Superior temporal gyrus (tissue), 1 donor: ENCODE measurements at regions not wholly inside any gene's neighbourhood (a gene's known extent, or its start where the extent isn't known, plus 50 kb on each side); places are given as distances from the start of the nearest gene placed in this dataset.

ENCODE experiments used
- DNase-seq: peaks from one replicate; pipeline ENCODE4 v3.0.0-alpha.2; 2016; ENCODE audit errors: extremely low spot score

DNA sequence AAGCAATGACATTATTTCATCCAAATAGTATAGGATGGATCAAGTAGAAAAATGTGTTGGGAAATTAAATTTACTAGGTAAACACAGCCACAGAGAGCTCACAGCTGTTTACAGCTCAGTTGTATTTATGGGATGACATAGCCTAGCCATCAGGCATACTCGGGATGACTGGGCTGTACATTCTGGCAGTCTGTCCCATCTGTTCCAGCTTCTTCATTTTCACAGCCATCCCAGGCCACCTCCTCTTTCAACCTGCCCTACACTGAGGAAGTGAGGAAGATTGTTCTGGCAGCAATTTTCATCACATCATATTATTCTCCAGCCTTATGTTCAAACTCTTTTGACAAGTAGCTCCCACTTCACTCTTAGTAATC, 98.4 kb upstream of the PFN2 start:
- no peak for DNase-seq

- DNase-seq: no peak
Observed at GRCh38 chr3:150068440-150069153, 97.9 kb upstream of the PFN2 start.

- DNase-seq: no peak
Observed at GRCh38 chr3:150067561-150067960, 96.9 kb upstream of the PFN2 start.

GRCh38 chr3:150064971-150065370, 94.3 kb upstream of the PFN2 start:
- no peak for DNase-seq

DNA sequence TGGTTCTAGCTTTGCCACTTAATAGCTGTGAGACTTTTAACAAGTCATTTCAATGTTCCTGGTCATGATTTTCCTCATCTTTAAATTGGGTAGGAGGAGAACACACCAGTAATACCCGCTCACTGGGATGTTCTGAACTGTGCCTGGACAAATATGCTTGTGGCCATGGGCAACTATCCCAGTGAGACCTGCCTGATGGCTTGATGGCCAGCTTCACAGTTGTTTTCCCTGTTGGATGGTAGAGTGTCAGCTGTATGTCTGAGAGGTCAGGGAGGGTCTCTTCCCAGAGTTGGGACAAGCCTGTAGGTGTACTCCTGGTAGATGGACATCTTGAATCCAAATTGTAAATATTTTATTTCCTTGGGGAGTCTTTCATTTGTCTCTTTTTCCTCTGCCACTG, 92.5 kb upstream of the PFN2 start:
- DNase-seq: no peak

DNA sequence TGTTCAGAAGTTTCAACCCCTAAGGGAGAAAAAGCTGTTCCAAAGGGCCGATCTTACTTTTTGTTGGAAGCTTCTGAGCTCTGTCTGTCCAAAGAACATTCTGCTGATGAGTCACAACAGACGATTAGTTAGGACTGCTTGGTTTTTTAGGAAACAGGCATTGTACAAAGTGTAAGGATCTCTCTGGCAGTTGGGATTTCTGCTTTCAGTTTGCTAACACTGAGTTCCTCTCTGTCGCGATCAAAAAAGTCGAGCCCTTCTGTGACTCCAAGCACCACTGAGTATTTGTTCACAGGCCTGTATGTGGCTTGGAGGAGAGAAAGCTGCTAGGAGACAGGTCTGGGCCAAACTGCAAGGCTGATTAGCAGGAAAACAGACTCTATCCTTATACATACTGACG, 91.8 kb upstream of the PFN2 start:
- peak; percentile 49 for DNase-seq

DNA sequence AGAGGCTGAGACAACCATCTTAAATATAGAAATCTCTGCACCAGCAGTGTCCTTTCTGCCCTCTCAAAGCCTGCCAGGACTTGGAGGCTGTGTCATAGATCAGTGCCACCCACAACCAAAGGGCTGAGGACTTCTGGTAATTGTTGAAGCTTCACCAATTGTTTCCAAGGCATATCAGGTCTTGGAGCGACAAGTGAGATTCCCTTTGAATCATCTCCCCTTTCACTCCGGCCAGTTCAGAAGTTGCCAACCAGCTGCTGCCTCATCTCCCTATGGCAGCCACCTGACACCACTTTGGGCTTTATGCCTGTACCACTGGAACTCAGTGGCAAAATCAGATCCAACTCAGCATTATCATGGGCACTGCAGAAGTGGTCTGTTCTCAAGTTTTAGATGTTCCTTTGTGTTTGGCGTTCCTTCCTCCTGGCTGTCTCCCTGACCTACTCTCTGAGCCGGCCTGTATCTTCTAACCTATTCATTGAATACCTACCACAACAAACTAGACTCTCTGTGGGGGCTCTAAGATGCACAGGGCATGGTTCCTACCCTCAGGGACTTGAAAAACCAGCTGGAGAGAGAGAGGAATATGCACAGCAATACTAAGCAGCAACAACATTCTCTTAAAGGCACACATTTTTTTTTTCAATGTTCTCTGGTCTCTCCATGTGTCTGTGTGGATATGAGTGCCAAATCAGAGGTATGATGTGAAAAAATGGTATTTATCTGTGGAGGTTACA, 90.8 kb upstream of the PFN2 start:
- DNase-seq: no peak

GRCh38 chr3:150059729-150060128, 89.0 kb upstream of the PFN2 start:
- peak; percentile 64 for DNase-seq

- no peak for DNase-seq
Observed at GRCh38 chr3:150059241-150059640, 88.5 kb upstream of the PFN2 start.

- DNase-seq: no peak
Observed at GRCh38 chr3:150057227-150057626, 86.5 kb upstream of the PFN2 start.

- DNase-seq: no peak
Observed at GRCh38 chr3:150055332-150055731, 84.6 kb upstream of the PFN2 start.

- DNase-seq: no peak
Observed at GRCh38 chr3:150054635-150055034, 83.9 kb upstream of the PFN2 start.

DNA sequence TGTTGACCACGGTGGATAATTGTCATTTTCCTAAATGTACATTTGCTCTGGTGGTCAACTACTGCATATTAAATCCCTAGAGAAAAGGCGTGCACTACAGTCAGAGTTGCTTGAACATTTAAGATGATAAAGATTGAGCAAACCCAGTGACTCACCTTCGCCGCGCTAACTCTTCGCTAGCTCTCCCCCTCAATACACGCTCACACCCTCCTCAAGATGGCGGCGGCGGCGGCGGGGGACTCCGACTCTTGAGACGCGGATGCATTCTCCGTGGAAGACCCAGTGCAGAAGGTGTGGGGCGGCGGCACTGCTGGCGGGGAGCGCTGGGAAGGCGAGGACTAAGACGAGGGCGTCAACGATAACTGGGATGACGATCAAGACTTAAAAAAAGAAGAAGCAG, 79.8 kb upstream of the PFN2 start:
- no peak for DNase-seq

- DNase-seq: no peak
Observed at GRCh38 chr3:150049317-150049716, 78.6 kb upstream of the PFN2 start.

GRCh38 chr3:150041877-150042276, 71.2 kb upstream of the PFN2 start:
- no peak for DNase-seq

DNA sequence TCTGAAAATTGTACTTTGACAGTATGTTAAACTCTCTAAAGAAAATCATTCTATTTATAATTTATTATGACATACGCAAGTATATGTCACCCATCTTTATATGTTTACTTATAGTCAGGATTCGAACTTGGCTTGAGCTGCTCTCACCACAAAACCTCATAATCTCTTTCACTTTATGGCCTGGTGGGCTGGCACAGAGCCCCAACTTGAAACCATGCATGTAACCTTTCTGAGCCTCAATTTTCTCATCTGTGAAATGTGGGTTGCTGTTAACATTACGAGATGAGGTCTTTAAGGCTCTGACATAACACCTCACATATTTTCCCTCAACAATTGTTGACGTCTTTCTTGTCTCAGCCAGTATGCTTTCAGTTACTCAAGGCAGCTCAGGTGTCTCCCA, 69.4 kb upstream of the PFN2 start:
- DNase-seq: no peak

GRCh38 chr3:150038830-150039229, 68.1 kb upstream of the PFN2 start:
- no peak for DNase-seq

DNA sequence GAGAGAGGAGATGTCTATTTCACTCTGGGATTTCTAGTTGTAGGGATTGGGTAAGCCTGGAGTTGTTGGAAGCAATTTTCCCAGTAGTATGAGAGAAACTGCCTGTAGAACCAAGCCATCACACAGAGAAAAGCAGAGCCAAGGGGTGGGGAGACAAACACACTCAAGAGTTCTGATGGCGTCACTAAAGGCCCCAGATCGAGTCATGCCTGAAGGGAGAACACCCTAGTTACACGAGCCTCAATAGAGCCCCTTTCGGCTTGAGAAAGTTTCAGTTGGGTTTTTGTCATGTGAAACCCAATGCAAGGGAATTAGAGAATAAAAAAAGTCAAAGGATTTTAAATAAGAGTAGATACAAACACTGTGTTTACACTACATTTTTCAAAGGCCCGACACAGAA, 66.1 kb upstream of the PFN2 start:
- no peak for DNase-seq

DNA sequence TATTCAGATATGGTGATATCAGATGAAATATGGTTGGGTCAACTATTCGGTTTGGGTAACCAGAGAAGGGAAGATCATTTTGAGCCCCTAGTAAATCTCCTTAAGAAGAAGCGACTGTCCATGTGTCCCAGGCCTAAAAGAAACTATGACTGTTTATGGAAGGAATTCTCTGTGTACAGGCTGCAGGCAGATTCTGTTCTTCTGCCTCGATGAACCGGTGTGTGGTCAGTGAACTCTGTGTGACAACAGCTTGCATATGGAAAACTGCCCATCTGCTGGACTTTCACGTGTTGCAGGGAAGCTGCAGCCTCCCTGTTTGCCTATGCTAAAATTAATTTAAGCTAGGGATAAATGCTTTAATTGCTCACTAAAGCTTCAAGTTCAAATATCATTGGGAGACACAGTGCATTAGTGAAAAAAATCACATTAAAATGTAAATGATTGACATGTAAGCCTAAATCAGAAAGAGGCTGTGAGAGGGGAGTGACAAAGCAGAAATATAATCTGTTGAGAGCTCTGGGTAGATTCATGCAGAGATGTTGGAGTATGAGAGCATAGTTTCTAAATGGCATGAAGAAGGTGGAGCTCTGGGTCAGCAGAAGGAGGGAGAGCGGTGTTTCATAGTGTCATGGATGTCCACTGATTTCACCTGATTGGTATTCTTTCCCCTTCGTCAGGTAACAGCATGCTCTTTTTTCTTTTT, 65.4 kb upstream of the PFN2 start:
- no peak for DNase-seq

GRCh38 chr3:150035301-150035779, 64.6 kb upstream of the PFN2 start:
- DNase-seq: no peak

DNA sequence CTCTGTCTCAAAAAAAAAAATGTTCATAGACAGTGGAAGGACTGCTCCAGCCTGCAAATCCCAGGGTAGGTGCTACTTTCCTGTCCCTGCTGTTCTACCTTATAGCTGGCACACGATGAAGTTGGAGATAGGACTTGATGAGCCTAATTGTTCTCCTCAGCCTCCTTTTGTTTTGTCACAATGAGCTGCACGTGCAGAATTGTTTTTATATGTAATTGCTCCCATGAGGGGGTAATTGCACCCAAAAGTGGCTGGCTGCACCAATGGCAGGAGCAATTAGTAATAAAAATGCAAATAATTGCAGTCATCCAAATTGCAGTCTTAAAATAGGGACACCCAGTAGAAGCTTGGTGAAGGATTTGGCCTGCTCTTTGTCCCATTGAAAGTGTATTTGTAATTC, 63.0 kb upstream of the PFN2 start:
- no peak for DNase-seq

GRCh38 chr3:150030841-150031240, 60.1 kb upstream of the PFN2 start:
- DNase-seq: no peak

DNA sequence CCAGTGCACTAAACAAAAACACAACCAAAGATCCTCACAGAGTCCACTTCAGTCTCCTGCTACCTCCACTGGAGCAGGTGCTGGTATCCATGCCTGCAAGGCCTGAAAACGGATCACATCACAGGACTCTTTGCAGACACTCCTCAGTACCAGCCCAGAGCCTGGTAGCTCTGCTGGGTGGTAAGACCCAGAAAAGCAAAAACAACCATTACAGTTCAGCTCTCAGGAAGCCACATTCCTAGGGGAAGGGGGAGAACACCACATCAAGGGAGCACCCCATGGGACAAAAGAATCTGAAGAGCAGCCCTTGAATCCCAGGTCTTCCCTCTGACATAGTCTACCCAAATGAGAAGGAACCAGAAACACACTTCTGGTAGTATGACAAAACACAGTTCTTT, 52.5 kb upstream of the PFN2 start:
- DNase-seq: no peak
